GM12873 (cell line): ENCODE measurements at regions not wholly inside any gene's neighbourhood (a gene's known extent, or its start where the extent isn't known, plus 50 kb on each side); places are given as distances from the start of the nearest gene placed in this dataset.

Experiments
- CTCF ChIP-seq: IDR thresholded peaks from 2 replicates; pipeline ENCODE4 v1.5.1; 2012; ENCODE audit warnings: low read depth, mild to moderate bottlenecking, moderate library complexity, low read length, control low read depth; ENCODE audit not compliant: insufficient read depth; ENCODE audit errors: missing control alignments

GRCh38 chr16:59144841-59145240 is 410.7 kb upstream of the GOT2 start:
- TF ChIP-seq CTCF = no peak

GRCh38 chr16:59144326-59144725 is 410.2 kb upstream of the GOT2 start:
- no peak for TF ChIP-seq CTCF

- no peak for TF ChIP-seq CTCF
Observed at GRCh38 chr16:59126486-59126885, 392.4 kb upstream of the GOT2 start.

- TF ChIP-seq CTCF = no peak
Observed at GRCh38 chr16:59124056-59124455, 389.9 kb upstream of the GOT2 start.

GRCh38 chr16:59123479-59123878 is 389.4 kb upstream of the GOT2 start:
- TF ChIP-seq CTCF = no peak

GRCh38 chr16:59122262-59122537 is 388.1 kb upstream of the GOT2 start:
- no peak for TF ChIP-seq CTCF

GRCh38 chr16:59121411-59122261 is 387.5 kb upstream of the GOT2 start:
- TF ChIP-seq CTCF = no peak
